SJSA1 (cell line): ENCODE measurements at regions not wholly inside any gene's neighbourhood (a gene's known extent, or its start where the extent isn't known, plus 50 kb on each side); places are given as distances from the start of the nearest gene placed in this dataset.
"Not testable (repeated sequence)": the region's sequence is repeated elsewhere in the genome, so short reads cannot be mapped to it uniquely, and the experiment has no call there.

Source experiments
- DNase-seq, 2 experiments: peaks; one replicate each; pipeline ENCODE4 v3.0.0-alpha.2; 2015 to 2020; ENCODE audit warnings: low spot score in 2 of 2, low read depth in 1 of 2
- H3K27ac ChIP-seq: fragments of 250-450 bp; sonication (Bioruptor Pico); 2 replicates; pipeline ENCODE4 v1.5.1; 2020; ENCODE audit warnings: mild to moderate bottlenecking, moderate library complexity
- H3K27me3 ChIP-seq: fragments of 250-450 bp; sonication (Bioruptor Pico); replicated peaks from 2 replicates; pipeline ENCODE4 v1.5.1; 2020; ENCODE audit warnings: mild to moderate bottlenecking, moderate library complexity
- H3K36me3 ChIP-seq: fragments of 250-450 bp; sonication (Bioruptor Pico); 2 replicates; pipeline ENCODE4 v1.5.1; 2020; ENCODE audit warnings: mild to moderate bottlenecking
- H3K4me1 ChIP-seq: fragments of 250-450 bp; sonication (Bioruptor Pico); replicated peaks from 2 replicates; pipeline ENCODE4 v1.6.1; 2021; ENCODE audit warnings: mild to moderate bottlenecking
- H3K4me3 ChIP-seq: fragments of 250-450 bp; sonication (Bioruptor Pico); 2 replicates; pipeline ENCODE4 v1.5.1; 2020; ENCODE audit warnings: mild to moderate bottlenecking
- H3K9me3 ChIP-seq: fragments of 250-450 bp; sonication (Bioruptor Pico); replicated peaks from 2 replicates; pipeline ENCODE4 v1.5.1; 2020; ENCODE audit warnings: mild to moderate bottlenecking

- no peak overlapping the region for H3K4me3 ChIP-seq
- H3K27me3 ChIP-seq = no peaks in the 10 kb centered on the region
- no peaks in the 10 kb centered on the region for H3K9me3 ChIP-seq
- no peak overlapping the region for H3K27ac ChIP-seq
- no peaks in the 10 kb centered on the region for H3K36me3 ChIP-seq
- no peak for DNase-seq
- H3K4me1 ChIP-seq = no peaks in the 10 kb centered on the region
These were observed 159.2 kb upstream of the SLC7A11 start for GRCh38 chr4:138401334-138401733.

DNA sequence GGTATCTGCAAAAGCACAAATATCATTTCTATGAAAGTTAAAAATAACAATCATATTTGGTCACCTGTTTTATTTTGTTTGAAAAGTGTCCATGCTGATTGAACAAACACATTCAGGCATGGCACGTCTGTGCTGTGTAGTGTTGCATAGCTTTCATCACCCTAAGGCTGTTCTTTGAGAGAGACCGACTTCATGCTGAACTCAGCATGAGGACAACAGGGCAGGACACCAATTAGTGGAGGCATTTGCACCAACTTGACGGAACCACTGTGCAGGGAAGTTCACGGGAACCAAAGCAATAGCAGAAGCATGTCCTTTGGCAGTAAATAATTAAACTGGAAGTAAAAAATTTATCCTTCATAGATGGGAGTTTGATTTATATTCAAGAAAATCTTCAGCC lies 158.4 kb upstream of the SLC7A11 start:
- no peak overlapping the region for H3K27ac ChIP-seq
- no peak for DNase-seq

GRCh38 chr4:138400066-138400465 lies 157.9 kb upstream of the SLC7A11 start:
- DNase-seq = no peak
- Histone ChIP-seq H3K36me3 (no peaks in the 10 kb centered on the region), H3K4me1 (no peaks in the 10 kb centered on the region), H3K27ac (no peak overlapping the region), H3K9me3 (no peaks in the 10 kb centered on the region), H3K27me3 (no peaks in the 10 kb centered on the region), H3K4me3 (no peak overlapping the region)

More for the DNA sequence above, 158.4 kb upstream of the SLC7A11 start:
- no peak overlapping the region for H3K4me3 ChIP-seq
- no peaks in the 10 kb centered on the region for H3K36me3 ChIP-seq
- H3K4me1 ChIP-seq = no peaks in the 10 kb centered on the region
- H3K9me3 ChIP-seq = no peaks in the 10 kb centered on the region
- no peaks in the 10 kb centered on the region for H3K27me3 ChIP-seq

DNA sequence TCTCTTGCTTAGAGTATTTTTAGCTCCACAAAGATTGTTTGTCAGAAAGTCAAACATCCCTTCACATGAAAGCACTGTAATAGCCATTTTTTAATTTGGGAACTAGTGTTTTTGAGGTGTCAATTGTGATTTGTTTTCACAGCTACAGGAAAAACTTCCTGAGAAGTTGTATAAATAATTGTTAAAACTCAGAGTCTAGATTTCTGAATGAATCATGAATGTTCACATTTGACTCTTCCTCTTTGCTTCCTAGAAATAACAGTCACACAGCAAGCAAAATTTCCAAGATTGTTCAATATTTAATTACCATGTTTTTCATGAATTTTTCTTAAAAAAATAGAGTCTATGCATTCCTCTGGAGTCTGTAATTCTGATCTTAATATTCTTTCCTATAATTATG lies 156.9 kb upstream of the SLC7A11 start:
- H3K36me3 ChIP-seq = no peaks in the 10 kb centered on the region
- H3K9me3 ChIP-seq = no peaks in the 10 kb centered on the region
- H3K27ac ChIP-seq = no peak overlapping the region
- DNase-seq = no peak
- no peaks in the 10 kb centered on the region for H3K4me1 ChIP-seq
- no peak overlapping the region for H3K4me3 ChIP-seq
- H3K27me3 ChIP-seq = no peaks in the 10 kb centered on the region

- no peak overlapping the region for H3K27ac ChIP-seq
- no peaks in the 10 kb centered on the region for H3K9me3 ChIP-seq
- no peak overlapping the region for H3K4me3 ChIP-seq
- no peaks in the 10 kb centered on the region for H3K27me3 ChIP-seq
- no peaks in the 10 kb centered on the region for H3K4me1 ChIP-seq
- no peak for DNase-seq
- no peaks in the 10 kb centered on the region for H3K36me3 ChIP-seq
These were observed 156.2 kb upstream of the SLC7A11 start for GRCh38 chr4:138398322-138398721.

- no peak for DNase-seq
- H3K4me3 ChIP-seq = no peak overlapping the region
These were observed 151.9 kb upstream of the SLC7A11 start for GRCh38 chr4:138393886-138394610.

DNA sequence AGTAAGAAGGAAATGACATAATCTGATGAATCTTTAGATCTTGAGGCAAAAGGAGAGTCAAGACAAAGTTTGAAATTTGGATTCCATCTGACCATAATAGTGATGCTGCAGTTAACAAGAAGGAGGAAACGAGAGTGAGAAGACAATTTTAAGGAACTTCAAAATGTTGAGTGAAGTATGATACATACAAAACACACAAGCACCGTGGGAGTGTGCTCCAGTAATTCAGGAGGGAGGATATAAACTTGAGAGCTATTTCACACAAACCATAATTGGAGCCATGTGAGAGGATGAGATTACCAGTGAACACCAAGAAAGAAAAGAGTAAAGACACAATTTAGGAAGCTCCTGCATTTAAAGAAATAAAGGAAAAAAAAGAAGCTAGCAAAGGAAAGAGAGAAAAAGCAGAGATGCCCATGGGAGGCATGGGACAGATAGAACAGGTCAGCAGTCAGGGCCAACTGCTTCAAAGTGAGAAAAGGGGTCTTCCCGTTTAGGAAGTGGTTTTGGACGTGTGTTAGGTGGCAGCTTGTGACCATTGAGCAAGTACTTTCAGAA lies 150.7 kb upstream of the SLC7A11 start:
- Histone ChIP-seq H3K4me3 (no peak overlapping the region), H3K36me3 (no peaks in the 10 kb centered on the region), H3K4me1 (no peaks in the 10 kb centered on the region), H3K9me3 (no peaks in the 10 kb centered on the region), H3K27ac (no peak overlapping the region), H3K27me3 (no peaks in the 10 kb centered on the region)
- DNase-seq = no peak

More at GRCh38 chr4:138393886-138394610, 151.9 kb upstream of the SLC7A11 start:
- Histone ChIP-seq H3K27ac (no peak overlapping the region), H3K9me3 (no peaks in the 10 kb centered on the region), H3K27me3 (no peaks in the 10 kb centered on the region), H3K36me3 (no peaks in the 10 kb centered on the region), H3K4me1 (no peaks in the 10 kb centered on the region)

- no peaks in the 10 kb centered on the region for H3K36me3 ChIP-seq
- no peak for DNase-seq
- H3K27ac ChIP-seq = no peak overlapping the region
- H3K4me1 ChIP-seq = no peaks in the 10 kb centered on the region
- H3K27me3 ChIP-seq = no peaks in the 10 kb centered on the region
- H3K9me3 ChIP-seq = no peaks in the 10 kb centered on the region
- H3K4me3 ChIP-seq = no peak overlapping the region
These were observed 148.0 kb upstream of the SLC7A11 start for GRCh38 chr4:138389976-138390685.

DNA sequence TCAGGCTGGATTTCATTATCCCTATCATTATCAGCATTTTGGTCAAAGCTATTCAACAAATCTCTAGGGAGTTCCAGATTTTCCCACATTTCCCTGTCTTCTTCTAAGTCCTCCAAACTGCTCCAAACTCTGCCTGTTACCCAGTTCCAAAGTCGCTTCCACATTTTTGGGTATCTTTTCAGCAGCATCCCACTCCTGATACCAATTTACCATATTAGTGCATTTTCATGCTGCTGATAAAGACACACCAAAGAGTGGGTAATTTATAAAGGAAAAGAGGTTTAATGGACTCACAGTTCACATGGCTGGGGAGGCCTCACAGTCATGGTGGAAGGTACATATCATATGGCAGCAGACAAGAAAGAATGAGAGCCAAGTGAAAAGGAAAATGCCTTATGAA lies 132.8 kb upstream of the SLC7A11 start:
- Histone ChIP-seq H3K4me1 (no peaks in the 10 kb centered on the region), H3K36me3 (no peaks in the 10 kb centered on the region), H3K9me3 (0 out of 2 replicates have a peak, but pooled peaks cover 3% of the 10 kb centered on the region), H3K27me3 (no peaks in the 10 kb centered on the region), H3K27ac (no peak overlapping the region), H3K4me3 (no peak overlapping the region)
- DNase-seq = no peak

DNA sequence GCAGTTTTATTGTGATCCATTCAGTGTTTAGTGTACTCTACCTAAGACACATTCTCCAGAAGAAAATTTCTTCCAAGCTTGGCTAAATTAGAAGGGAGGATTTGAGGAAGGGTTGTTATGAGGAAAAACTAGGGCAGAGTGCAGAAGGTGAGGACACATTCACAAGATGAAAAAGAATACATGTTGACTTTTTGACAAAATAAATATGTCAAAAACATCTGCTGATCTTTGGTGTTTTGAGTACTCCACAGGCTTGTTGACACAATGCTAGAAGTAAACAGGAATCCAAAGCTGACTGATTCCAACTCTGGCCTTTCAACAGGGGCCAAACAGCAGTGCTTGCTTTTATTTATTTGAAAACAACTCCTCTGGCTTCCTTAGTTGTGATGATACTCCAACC lies 125.8 kb upstream of the SLC7A11 start:
- no peak for DNase-seq
- Histone ChIP-seq H3K4me1 (no peaks in the 10 kb centered on the region), H3K36me3 (no peaks in the 10 kb centered on the region), H3K4me3 (no peak overlapping the region), H3K27me3 (no peaks in the 10 kb centered on the region), H3K27ac (no peak overlapping the region), H3K9me3 (no peaks in the 10 kb centered on the region)

DNA sequence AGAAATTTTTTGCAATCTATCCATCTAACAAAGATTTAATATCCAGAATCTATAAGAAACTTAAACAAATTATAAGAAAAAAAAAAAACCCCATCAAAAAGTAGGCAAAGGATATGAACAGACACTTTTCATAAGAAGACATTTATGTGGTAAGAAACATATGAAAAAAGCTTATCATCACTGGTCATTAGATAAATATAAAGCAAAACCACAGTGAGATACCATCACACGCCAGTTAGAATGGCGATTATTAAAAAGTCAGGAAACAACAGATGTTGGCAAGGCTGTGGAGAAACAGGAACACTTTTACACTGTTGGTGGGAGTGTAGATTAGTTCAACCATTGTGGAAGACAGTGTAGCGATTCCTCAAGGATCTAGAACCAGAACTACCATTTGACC lies 110.3 kb upstream of the SLC7A11 start:
- H3K4me1 ChIP-seq, DNase-seq, H3K27ac ChIP-seq, H3K4me3 ChIP-seq, H3K27me3 ChIP-seq, H3K36me3 ChIP-seq, H3K9me3 ChIP-seq: not testable (repeated sequence)

GRCh38 chr4:138348055-138348454 lies 105.9 kb upstream of the SLC7A11 start:
- no peaks in the 10 kb centered on the region for H3K4me1 ChIP-seq
- no peak for DNase-seq
- H3K36me3 ChIP-seq = no peaks in the 10 kb centered on the region
- no peak overlapping the region for H3K4me3 ChIP-seq
- no peaks in the 10 kb centered on the region for H3K9me3 ChIP-seq
- H3K27ac ChIP-seq = no peak overlapping the region
- no peaks in the 10 kb centered on the region for H3K27me3 ChIP-seq

GRCh38 chr4:138347561-138347960 lies 105.4 kb upstream of the SLC7A11 start:
- Histone ChIP-seq H3K36me3 (no peaks in the 10 kb centered on the region), H3K4me3 (no peak overlapping the region), H3K9me3 (no peaks in the 10 kb centered on the region), H3K4me1 (no peaks in the 10 kb centered on the region), H3K27me3 (no peaks in the 10 kb centered on the region), H3K27ac (no peak overlapping the region)
- no peak for DNase-seq

GRCh38 chr4:138344851-138345250 lies 102.7 kb upstream of the SLC7A11 start:
- Histone ChIP-seq H3K27ac (no peak overlapping the region), H3K9me3 (no peaks in the 10 kb centered on the region), H3K27me3 (no peaks in the 10 kb centered on the region), H3K36me3 (no peaks in the 10 kb centered on the region), H3K4me1 (no peaks in the 10 kb centered on the region), H3K4me3 (no peak overlapping the region)
- no peak for DNase-seq
